Thyroid gland (tissue), 4 donors: ENCODE measurements at regions not wholly inside any gene's neighbourhood (a gene's known extent, or its start where the extent isn't known, plus 50 kb on each side); places are given as distances from the start of the nearest gene placed in this dataset.

ENCODE experiments used
- CTCF ChIP-seq, 6 experiments: fragments of 200-600 bp in 3 of 6; fragments of 450-650 bp in 3 of 6; sonication (generic) in 3 of 6; IDR thresholded peaks; one replicate each; pipeline ENCODE4 v1.5.1; 2016 to 2019; ENCODE audit warnings: antibody characterized with exemption in 6 of 6, mild to moderate bottlenecking in 2 of 6, inconsistent platforms in 1 of 6, moderate library complexity in 1 of 6
- POLR2A ChIP-seq, 2 donors: fragments of 450-650 bp; IDR thresholded peaks; one replicate each; pipeline ENCODE4 v1.6.1; 2017; ENCODE audit warnings: antibody characterized with exemption in 2 of 2, mild to moderate bottlenecking in 2 of 2, moderate library complexity in 1 of 2

- TF ChIP-seq CTCF (IDR thresholded peaks at IDR 0.05) (no peak), POLR2A (IDR thresholded peaks at IDR 0.05) (no peak)
Measured at GRCh38 chr5:104845541-104845940, 1283.0 kb upstream of the NUDT12 start.
